Lung (tissue), 11 donors: ENCODE measurements at regions not wholly inside any gene's neighbourhood (a gene's known extent, or its start where the extent isn't known, plus 50 kb on each side); places are given as distances from the start of the nearest gene placed in this dataset.

ENCODE experiments used
- ATAC-seq: fragments of 200-7000 bp; cut with Tn5 transposase; one replicate; pipeline ENCODE4 v1.9.1; 2020; ENCODE audit warnings: moderate number of reproducible peaks; ENCODE audit not compliant: insufficient read depth, low FRiP score
- DNase-seq, 3 donors: peaks; one replicate each; pipeline ENCODE4 v3.0.0-alpha.2; 2013 to 2017
- H3K27ac ChIP-seq, 2 donors: one replicate each; pipeline ENCODE4 v1.5.1; 2013; ENCODE audit warnings: mild to moderate bottlenecking in 2 of 2, moderate library complexity in 2 of 2, control low read depth in 1 of 2, inconsistent platforms in 1 of 2, low read depth in 1 of 2, low read length in 1 of 2
- H3K27me3 ChIP-seq, 3 donors: one replicate each; pipeline ENCODE4 v1.5.1; 2013; ENCODE audit warnings: low read length in 2 of 3; ENCODE audit not compliant: control insufficient read depth in 3 of 3, insufficient read depth in 3 of 3
- H3K36me3 ChIP-seq, 4 donors: one replicate each; pipeline ENCODE4 v1.5.1; 2013; ENCODE audit warnings: low read length in 4 of 4, mild to moderate bottlenecking in 1 of 4, moderate library complexity in 1 of 4; ENCODE audit not compliant: control insufficient read depth in 4 of 4, insufficient read depth in 4 of 4
- H3K4me1 ChIP-seq, 5 donors: one replicate each; pipeline ENCODE4 v1.5.1; 2013; ENCODE audit warnings: low read length in 5 of 5, mild to moderate bottlenecking in 2 of 5, moderate library complexity in 1 of 5; ENCODE audit not compliant: control insufficient read depth in 5 of 5, insufficient read depth in 5 of 5
- H3K4me3 ChIP-seq: one replicate; pipeline ENCODE4 v1.5.1; 2013; ENCODE audit warnings: mild to moderate bottlenecking, control low read depth, moderate library complexity
- H3K9ac ChIP-seq, 2 donors: one replicate each; pipeline ENCODE4 v1.5.1; 2013; ENCODE audit warnings: low read length in 2 of 2, control low read depth in 1 of 2; ENCODE audit not compliant: insufficient read depth in 1 of 2
- H3K9me3 ChIP-seq, 4 donors: one replicate each; pipeline ENCODE4 v1.5.1; 2013; ENCODE audit warnings: low read length in 3 of 4, mild to moderate bottlenecking in 1 of 4, moderate library complexity in 1 of 4; ENCODE audit not compliant: control insufficient read depth in 4 of 4, insufficient read depth in 3 of 4
- WGBS, 2 donors: extraction: QIAGEN DNeasy Blood & Tissue Kit; methylation state at CpG; one replicate each; pipeline ENCODE4 v1.1.7; 2013; 5-methylcytosine and 5-hydroxymethylcytosine counted together
- TF ChIP-seq, protein P1 (sequence below): IDR thresholded peaks from 2 replicates; pipeline ENCODE4 v1.5.1; 2012; ENCODE audit warnings: mild to moderate bottlenecking; ENCODE audit errors: control extremely low read depth, extremely low read depth
- donor health status: control.
- donor health status: control.
- donor health status: Bipolar disorder and iron deficiency.
- donor health status: healthy.
- donor health status: DM: yes; HTN: yes; CAD: no.

DNA sequence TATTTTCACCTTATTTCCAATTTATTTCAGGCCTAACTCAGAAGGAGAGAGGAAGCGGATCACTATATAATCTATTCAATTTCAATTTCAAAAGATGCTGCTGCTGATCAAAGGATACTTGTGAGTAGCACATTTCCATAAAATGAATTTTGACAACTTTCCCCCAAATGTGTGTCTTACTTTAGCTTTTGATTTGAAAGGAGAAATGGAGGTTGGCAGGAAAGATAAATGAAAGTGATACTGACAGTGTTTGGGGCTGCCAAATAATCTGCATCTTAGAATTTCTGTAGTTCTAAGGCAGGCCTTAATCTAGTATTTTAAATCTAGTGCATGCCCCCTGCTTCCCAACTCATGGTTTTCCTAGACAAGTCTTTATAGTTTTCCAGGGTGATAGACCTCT, 535.4 kb downstream of the DOK5 start:
- Histone ChIP-seq H3K36me3 (no peaks in the 10 kb centered on the region), H3K9me3 (no peaks in the 10 kb centered on the region), H3K9ac (no peak overlapping the region), H3K27ac (no peak overlapping the region), H3K4me1 (no peaks in the 10 kb centered on the region), H3K27me3 (no peaks in the 10 kb centered on the region), H3K4me3 (no peak overlapping the region)
- TF ChIP-seq, protein P1, sequence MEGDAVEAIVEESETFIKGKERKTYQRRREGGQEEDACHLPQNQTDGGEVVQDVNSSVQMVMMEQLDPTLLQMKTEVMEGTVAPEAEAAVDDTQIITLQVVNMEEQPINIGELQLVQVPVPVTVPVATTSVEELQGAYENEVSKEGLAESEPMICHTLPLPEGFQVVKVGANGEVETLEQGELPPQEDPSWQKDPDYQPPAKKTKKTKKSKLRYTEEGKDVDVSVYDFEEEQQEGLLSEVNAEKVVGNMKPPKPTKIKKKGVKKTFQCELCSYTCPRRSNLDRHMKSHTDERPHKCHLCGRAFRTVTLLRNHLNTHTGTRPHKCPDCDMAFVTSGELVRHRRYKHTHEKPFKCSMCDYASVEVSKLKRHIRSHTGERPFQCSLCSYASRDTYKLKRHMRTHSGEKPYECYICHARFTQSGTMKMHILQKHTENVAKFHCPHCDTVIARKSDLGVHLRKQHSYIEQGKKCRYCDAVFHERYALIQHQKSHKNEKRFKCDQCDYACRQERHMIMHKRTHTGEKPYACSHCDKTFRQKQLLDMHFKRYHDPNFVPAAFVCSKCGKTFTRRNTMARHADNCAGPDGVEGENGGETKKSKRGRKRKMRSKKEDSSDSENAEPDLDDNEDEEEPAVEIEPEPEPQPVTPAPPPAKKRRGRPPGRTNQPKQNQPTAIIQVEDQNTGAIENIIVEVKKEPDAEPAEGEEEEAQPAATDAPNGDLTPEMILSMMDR, result no peak
- ATAC-seq, result no peak
- 96 to 97% methylated on average over 1 of the region's 1 CpG for whole genome bisulfite sequencing, 2 donors
- DNase-seq, result no peak

DNA sequence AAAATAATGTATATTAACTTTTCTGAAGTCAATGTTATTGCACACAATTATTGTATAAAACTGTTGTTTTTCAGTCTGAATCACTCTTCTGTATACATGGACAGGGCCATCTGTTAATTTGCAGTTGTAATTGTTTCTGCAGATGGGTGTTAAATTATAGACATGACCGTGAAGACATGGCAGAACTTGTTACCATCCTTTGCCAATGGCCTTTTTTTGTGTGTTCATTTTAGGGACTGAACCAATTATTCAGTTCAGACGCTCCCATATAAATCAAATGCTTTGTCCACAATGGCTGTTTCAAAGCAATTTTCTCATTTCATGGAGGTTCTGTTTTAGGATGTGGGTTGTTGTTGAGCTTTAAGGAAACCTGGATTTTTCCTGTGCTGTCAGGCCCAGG, 533.7 kb downstream of the DOK5 start:
- no peak overlapping the region for H3K4me3 ChIP-seq
- H3K9ac ChIP-seq, result no peak overlapping the region
- ATAC-seq, result no peak
- H3K27ac ChIP-seq, result no peak overlapping the region
- H3K36me3 ChIP-seq, result no peaks in the 10 kb centered on the region
- DNase-seq, result no peak
- WGBS, 2 donors, result 78 to 80% methylated on average over 2 of the region's 2 CpGs
- no peaks in the 10 kb centered on the region for H3K9me3 ChIP-seq
- H3K27me3 ChIP-seq, result no peaks in the 10 kb centered on the region
- TF ChIP-seq, protein P1, result no peak
- no peaks in the 10 kb centered on the region for H3K4me1 ChIP-seq

DNA sequence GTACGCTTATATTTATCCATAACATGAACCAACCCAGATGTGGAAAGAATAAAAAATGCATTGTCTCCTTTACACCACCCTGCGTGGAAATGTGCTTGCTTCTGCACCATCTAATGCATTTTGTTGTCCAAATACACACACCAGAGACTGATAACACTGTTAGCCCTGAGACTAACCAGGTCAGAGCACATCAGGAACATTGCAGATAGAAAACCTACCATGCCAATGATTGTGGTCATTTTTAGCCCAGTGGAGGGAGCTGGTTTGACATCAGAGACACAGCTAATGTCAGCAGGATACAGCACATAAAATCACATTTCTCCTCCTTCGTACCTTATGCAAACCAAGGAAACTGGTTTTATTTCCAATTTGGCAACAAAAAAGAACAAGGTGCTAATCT, 528.7 kb downstream of the DOK5 start:
- no peak for ATAC-seq
- H3K27me3 ChIP-seq, result no peaks in the 10 kb centered on the region
- WGBS, 2 donors, result 49 to 57% methylated on average over 3 of the region's 3 CpGs
- no peaks in the 10 kb centered on the region for H3K9me3 ChIP-seq
- H3K4me1 ChIP-seq, result no peaks in the 10 kb centered on the region
- TF ChIP-seq, protein P1, result no peak
- H3K27ac ChIP-seq, result no peak overlapping the region
- DNase-seq, result peak in 2 of 3 donors; percentile 4 to 25
- H3K36me3 ChIP-seq, result no peaks in the 10 kb centered on the region
- H3K9ac ChIP-seq, result no peak overlapping the region
- no peak overlapping the region for H3K4me3 ChIP-seq

DNA sequence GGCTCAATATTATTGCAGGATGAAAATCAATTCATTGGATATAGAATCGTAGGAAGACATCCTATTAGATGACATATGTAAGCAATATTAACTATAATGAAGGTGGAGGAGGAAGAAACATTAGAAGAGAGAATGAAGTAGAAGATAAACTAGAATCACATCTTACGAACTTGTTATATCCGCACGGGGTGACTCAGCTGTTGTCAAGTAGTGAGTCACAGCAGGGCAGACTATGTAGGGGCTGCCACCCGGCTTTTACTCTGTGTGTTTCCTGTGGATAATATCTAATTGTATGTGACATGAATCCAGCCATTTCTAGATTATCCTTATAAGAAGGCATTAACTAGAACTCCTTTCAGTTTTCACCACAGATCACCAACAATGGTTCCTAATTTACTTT, 520.2 kb downstream of the DOK5 start:
- TF ChIP-seq, protein P1, result no peak
- Histone ChIP-seq H3K36me3 (no peaks in the 10 kb centered on the region), H3K4me1 (no peaks in the 10 kb centered on the region), H3K27ac (no peak overlapping the region), H3K9ac (no peak overlapping the region), H3K27me3 (peaks cover 0 to 10% (median 8%) of the 10 kb centered on the region in 3 donors), H3K4me3 (no peak overlapping the region), H3K9me3 (no peaks in the 10 kb centered on the region)
- 80% methylated on average over 5 of the region's 5 CpGs for WGBS, 2 donors
- DNase-seq, result no peak
- ATAC-seq, result no peak
